GM18861 (cell line): ENCODE measurements at regions not wholly inside any gene's neighbourhood (a gene's known extent, or its start where the extent isn't known, plus 50 kb on each side); places are given as distances from the start of the nearest gene placed in this dataset.
A peak's percentile ranks its signal among the peaks of the same experiment; 100 is the strongest.
"Not testable (repeated sequence)": the region's sequence is repeated elsewhere in the genome, so short reads cannot be mapped to it uniquely, and the experiment has no call there.

Experiments
- ATAC-seq: cut with Tn5 transposase; IDR thresholded peaks from one replicate; pipeline ENCODE4 v1.9.1; 2021; ENCODE audit not compliant: unreplicated experiment

- no peak for ATAC-seq
Observed at GRCh38 chr2:195538937-195539336, 118.1 kb upstream of the SLC39A10 start.

- no peak for ATAC-seq
Observed at GRCh38 chr2:195537811-195538210, 119.2 kb upstream of the SLC39A10 start.

- no peak for ATAC-seq
Observed at GRCh38 chr2:195536906-195537305, 120.1 kb upstream of the SLC39A10 start.

GRCh38 chr2:195535911-195536522 is 121.0 kb upstream of the SLC39A10 start:
- ATAC-seq: peak; percentile 92

GRCh38 chr2:195534971-195535370 is 122.1 kb upstream of the SLC39A10 start:
- ATAC-seq: no peak

GRCh38 chr2:195533771-195534642 is 123.0 kb upstream of the SLC39A10 start:
- ATAC-seq: no peak

- ATAC-seq: no peak
Observed at GRCh38 chr2:195532628-195533271, 124.3 kb upstream of the SLC39A10 start.

- ATAC-seq: no peak
Observed at GRCh38 chr2:195532255-195532627, 124.8 kb upstream of the SLC39A10 start.

- no peak for ATAC-seq
Observed at GRCh38 chr2:195531754-195532153, 125.3 kb upstream of the SLC39A10 start.

- not testable (repeated sequence) for ATAC-seq
Observed at GRCh38 chr2:195523242-195523641, 133.8 kb upstream of the SLC39A10 start.

- no peak for ATAC-seq
Observed at GRCh38 chr2:195521589-195521988, 135.4 kb upstream of the SLC39A10 start.

GRCh38 chr2:195520671-195521155 is 136.3 kb upstream of the SLC39A10 start:
- ATAC-seq: no peak

- ATAC-seq: no peak
Observed at GRCh38 chr2:195515551-195515950, 141.5 kb upstream of the SLC39A10 start.

- no peak for ATAC-seq
Observed at GRCh38 chr2:195514365-195514764, 142.7 kb upstream of the SLC39A10 start.

GRCh38 chr2:195513119-195513518 is 143.9 kb upstream of the SLC39A10 start:
- no peak for ATAC-seq

- no peak for ATAC-seq
Observed at GRCh38 chr2:195509551-195509950, 147.5 kb upstream of the SLC39A10 start.

- ATAC-seq: no peak
Observed at GRCh38 chr2:195508139-195508455, 148.9 kb upstream of the SLC39A10 start.

GRCh38 chr2:195507447-195508138 is 149.4 kb upstream of the SLC39A10 start:
- ATAC-seq: no peak

- ATAC-seq: peak; percentile 98
Observed at GRCh38 chr2:195505701-195506100, 151.3 kb upstream of the SLC39A10 start.

- ATAC-seq: no peak
Observed at GRCh38 chr2:195503208-195503607, 153.8 kb upstream of the SLC39A10 start.

- ATAC-seq: no peak
Observed at GRCh38 chr2:195501746-195502145, 155.3 kb upstream of the SLC39A10 start.
